B cell (primary cell): ENCODE measurements at regions not wholly inside any gene's neighbourhood (a gene's known extent, or its start where the extent isn't known, plus 50 kb on each side); places are given as distances from the start of the nearest gene placed in this dataset.

Experiments used
- ATAC-seq: fragments of 200-7000 bp; cut with Tn5 transposase; one replicate; pipeline ENCODE4 v1.10.0; 2021; ENCODE audit warnings: low read depth, mild to moderate bottlenecking, moderate number of reproducible peaks, moderate library complexity
- CTCF ChIA-PET: fragments of 350-600 bp; sonication (Branson Sonifier 250); formaldehyde crosslinking; loops from one replicate; lab custom pipeline; 2021; ENCODE audit warnings: antibody characterized with exemption, inconsistent platforms; lab: Charles Lee
- POLR2A ChIA-PET: fragments of 350-600 bp; sonication (Branson Sonifier 250); formaldehyde crosslinking; loops from one replicate; lab custom pipeline; 2021; ENCODE audit warnings: antibody characterized with exemption; lab: Charles Lee
- DNase-seq: peaks from one replicate; pipeline ENCODE4 v3.0.0; 2013
- H2AFZ ChIP-seq: 2 replicates; pipeline ENCODE4 v1.6.1; 2012; ENCODE audit warnings: mild to moderate bottlenecking, low read depth, low read length; ENCODE audit not compliant: insufficient read depth, poor library complexity, severe bottlenecking
- H3K27ac ChIP-seq, 2 donors: 1 replicate in 1 of 2; 2 replicates in 1 of 2; pipeline ENCODE4 v1.5.1; 2012 to 2013; ENCODE audit warnings: low read length in 2 of 2, mild to moderate bottlenecking in 2 of 2, moderate library complexity in 1 of 2
- H3K27me3 ChIP-seq, 4 experiments: fragments of 200-600 bp in 1 of 4; sonication (generic) in 1 of 4; replicated peaks in 1 of 4; 1 replicate in 2 of 4; 2 replicates in 2 of 4; pipeline versions ENCODE4 v1.6.1 to v1.7.0; 2013 to 2016; ENCODE audit warnings: low read length in 3 of 4, mild to moderate bottlenecking in 2 of 4, mixed read lengths in 1 of 4, moderate library complexity in 1 of 4; ENCODE audit not compliant: insufficient read depth in 4 of 4, control insufficient read depth in 3 of 4; ENCODE audit errors: control extremely low read depth in 1 of 4
- H3K36me3 ChIP-seq, 2 experiments: replicated peaks in 1 of 2; 1 replicate in 1 of 2; 2 replicates in 1 of 2; pipeline versions ENCODE4 v1.6.1 to v1.7.1; 2013; ENCODE audit warnings: low read length in 1 of 2; ENCODE audit not compliant: insufficient read depth in 2 of 2, control insufficient read depth in 1 of 2; ENCODE audit errors: control extremely low read depth in 1 of 2, extremely low read depth in 1 of 2
- H3K4me1 ChIP-seq, 2 donors: fragments of 200-600 bp in 1 of 2; sonication (generic) in 1 of 2; 1 replicate in 1 of 2; 2 replicates in 1 of 2; pipeline versions ENCODE4 v1.5.1 to v1.6.1; 2013 to 2017; ENCODE audit warnings: low read length in 2 of 2; ENCODE audit not compliant: control insufficient read depth in 2 of 2, insufficient read depth in 2 of 2
- H3K4me2 ChIP-seq: replicated peaks from 2 replicates; pipeline ENCODE3; 2012; ENCODE audit warnings: mild to moderate bottlenecking, low read depth, low read length; ENCODE audit not compliant: poor library complexity, severe bottlenecking
- H3K4me3 ChIP-seq, 5 experiments: fragments of 200-600 bp in 1 of 5; sonication (generic) in 1 of 5; 1 replicate in 3 of 5; 2 replicates in 2 of 5; pipeline versions ENCODE4 v1.5.1 to v1.7.0; 2011 to 2016; ENCODE audit warnings: low read length in 4 of 5, mild to moderate bottlenecking in 4 of 5, low read depth in 2 of 5, control low read depth in 1 of 5, moderate library complexity in 1 of 5; ENCODE audit not compliant: insufficient read depth in 1 of 5; ENCODE audit errors: control extremely low read depth in 1 of 5, extremely low read depth in 1 of 5
- H3K79me2 ChIP-seq: fragments of 200-600 bp; sonication (generic); one replicate; pipeline ENCODE4 v1.6.0; 2016; ENCODE audit warnings: low read length; ENCODE audit not compliant: control insufficient read depth, insufficient read depth
- H3K9ac ChIP-seq: fragments of 200-600 bp; sonication (generic); 2 replicates; pipeline ENCODE4 v1.6.1; 2017; ENCODE audit warnings: mild to moderate bottlenecking, low read length, moderate library complexity
- H3K9me3 ChIP-seq, 3 donors: one replicate each; pipeline versions ENCODE4 v1.6.1 to v1.7.1; 2013; ENCODE audit warnings: low read length in 2 of 3; ENCODE audit not compliant: control insufficient read depth in 2 of 3, insufficient read depth in 1 of 3; ENCODE audit errors: control extremely low read depth in 1 of 3
- H4K20me1 ChIP-seq: 2 replicates; pipeline ENCODE4 v1.6.0; 2012; ENCODE audit warnings: mild to moderate bottlenecking, low read length; ENCODE audit not compliant: insufficient read depth, control insufficient read depth, poor library complexity, severe bottlenecking
- H3K27ac Mint-ChIP-seq: one replicate; pipeline ENCODE4 v1.8.0; 2021; ENCODE audit warnings: mixed read lengths
- H3K27me3 Mint-ChIP-seq: one replicate; pipeline ENCODE4 v1.8.0; 2021; ENCODE audit warnings: mixed read lengths
- H3K4me1 Mint-ChIP-seq: one replicate; pipeline ENCODE4 v1.8.0; 2021; ENCODE audit warnings: mixed read lengths
- H3K4me3 Mint-ChIP-seq: one replicate; pipeline ENCODE4 v1.8.0; 2021; ENCODE audit warnings: mixed read lengths
- H3K9me3 Mint-ChIP-seq: one replicate; pipeline ENCODE4 v1.8.0; 2022; ENCODE audit warnings: mixed read lengths; ENCODE audit not compliant: insufficient read depth
- EZH2 ChIP-seq: IDR thresholded peaks from 2 replicates; pipeline ENCODE4 v1.6.1; 2012; ENCODE audit warnings: borderline replicate concordance, low read depth, mild to moderate bottlenecking, moderate library complexity, low read length; ENCODE audit not compliant: insufficient read depth, poor library complexity, severe bottlenecking
- WGBS: methylation state at CpG from one replicate; pipeline ENCODE4 v1.1.5; 2013; ENCODE audit warnings: missing lambda C conversion rate; ENCODE audit not compliant: insufficient coverage; 5-methylcytosine and 5-hydroxymethylcytosine counted together
- intact Hi-C: fragments of 100-400 bp; cut with micrococcal nuclease; formaldehyde crosslinking; loops from one replicate; pipeline ENCODE4 v1.10.0; 2022
- TF ChIP-seq, protein P1 (sequence below): fragments of 200-600 bp; IDR thresholded peaks from one replicate; pipeline ENCODE4 v1.8.0; 2022; ENCODE audit warnings: antibody characterized with exemption, mild to moderate bottlenecking

DNA sequence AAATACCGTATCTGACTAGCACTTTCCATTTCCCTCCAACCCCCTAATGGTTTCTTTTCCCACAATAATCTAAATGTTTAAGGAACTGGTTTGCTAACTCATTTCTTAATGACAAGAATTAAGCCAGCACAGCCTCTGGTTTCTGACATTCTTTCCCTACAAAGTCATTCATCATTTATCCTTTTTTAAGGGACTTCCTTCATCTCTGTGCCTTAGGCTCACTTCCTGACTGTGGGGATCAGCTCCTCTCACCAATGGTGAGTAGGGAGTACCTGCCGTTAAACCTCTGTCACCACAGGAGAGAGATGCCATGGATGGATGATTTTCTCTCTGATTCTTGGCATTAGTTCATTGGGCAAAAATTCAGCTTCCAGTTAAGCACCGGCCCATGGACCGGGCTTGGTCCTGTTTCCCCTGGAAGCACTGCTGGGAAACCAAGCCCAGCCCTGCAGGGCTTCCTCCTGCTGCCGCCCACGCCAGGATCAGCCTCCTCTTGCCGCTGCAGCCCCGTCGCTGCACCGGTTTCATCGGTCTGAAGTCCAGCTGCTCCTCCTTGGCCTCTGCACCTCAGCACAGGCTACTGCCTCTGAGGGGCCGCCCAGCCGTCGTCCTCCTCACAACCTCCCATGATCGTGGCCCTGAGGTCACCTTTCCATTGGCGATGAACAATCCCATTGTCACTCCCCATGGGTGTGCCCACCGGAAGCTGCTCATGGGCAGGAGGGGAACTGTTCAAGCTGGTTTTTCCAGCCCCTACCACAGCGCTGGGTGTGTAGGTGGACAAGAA, 64.0 kb upstream of the ZNF516 start:
- ATAC-seq: no peak

GRCh38 chr18:76557026-76557575, 62.1 kb upstream of the ZNF516 start:
- Mint-ChIP-seq H3K27ac (no peak overlapping the region), H3K9me3 (no peaks in the 10 kb centered on the region), H3K4me3 (no peak overlapping the region), H3K27me3 (peaks cover 6% of the 10 kb centered on the region), H3K4me1 (no peaks in the 10 kb centered on the region)
- Histone ChIP-seq H4K20me1 (no peaks in the 10 kb centered on the region), H3K27ac (no peak overlapping the region), H3K9ac (no peak overlapping the region), H3K79me2 (no peaks in the 10 kb centered on the region), H3K36me3 (no peaks in the 10 kb centered on the region), H3K4me2 (no peak overlapping the region), H3K4me3 (no peak overlapping the region), H3K4me1 (no peaks in the 10 kb centered on the region), H3K27me3 (peaks cover 0 to 2% (median 0%) of the 10 kb centered on the region in 4 experiments), H3K9me3 (peaks cover 0 to 4% (median 0%) of the 10 kb centered on the region in 3 donors), H2AFZ (no peak overlapping the region)
- intact Hi-C loops: no loop called here
- 99% methylated on average over 7 of the region's 10 CpGs for WGBS
- DNase-seq (no peak), ATAC-seq (no peak)
- CTCF ChIA-PET: no interaction called here
- TF ChIP-seq, protein P1, sequence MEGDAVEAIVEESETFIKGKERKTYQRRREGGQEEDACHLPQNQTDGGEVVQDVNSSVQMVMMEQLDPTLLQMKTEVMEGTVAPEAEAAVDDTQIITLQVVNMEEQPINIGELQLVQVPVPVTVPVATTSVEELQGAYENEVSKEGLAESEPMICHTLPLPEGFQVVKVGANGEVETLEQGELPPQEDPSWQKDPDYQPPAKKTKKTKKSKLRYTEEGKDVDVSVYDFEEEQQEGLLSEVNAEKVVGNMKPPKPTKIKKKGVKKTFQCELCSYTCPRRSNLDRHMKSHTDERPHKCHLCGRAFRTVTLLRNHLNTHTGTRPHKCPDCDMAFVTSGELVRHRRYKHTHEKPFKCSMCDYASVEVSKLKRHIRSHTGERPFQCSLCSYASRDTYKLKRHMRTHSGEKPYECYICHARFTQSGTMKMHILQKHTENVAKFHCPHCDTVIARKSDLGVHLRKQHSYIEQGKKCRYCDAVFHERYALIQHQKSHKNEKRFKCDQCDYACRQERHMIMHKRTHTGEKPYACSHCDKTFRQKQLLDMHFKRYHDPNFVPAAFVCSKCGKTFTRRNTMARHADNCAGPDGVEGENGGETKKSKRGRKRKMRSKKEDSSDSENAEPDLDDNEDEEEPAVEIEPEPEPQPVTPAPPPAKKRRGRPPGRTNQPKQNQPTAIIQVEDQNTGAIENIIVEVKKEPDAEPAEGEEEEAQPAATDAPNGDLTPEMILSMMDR: no peak
- no peak for TF ChIP-seq EZH2
- POLR2A ChIA-PET: no interaction called here

More for the DNA sequence above, 64.0 kb upstream of the ZNF516 start:
- Mint-ChIP-seq H3K4me3 (no peak overlapping the region), H3K4me1 (no peaks in the 10 kb centered on the region), H3K9me3 (no peaks in the 10 kb centered on the region), H3K27ac (no peak overlapping the region), H3K27me3 (peaks cover 11% of the 10 kb centered on the region)
- Histone ChIP-seq H3K4me3 (no peak overlapping the region), H3K79me2 (no peaks in the 10 kb centered on the region), H3K4me2 (no peak overlapping the region), H2AFZ (no peak overlapping the region), H3K4me1 (no peaks in the 10 kb centered on the region), H3K9ac (no peak overlapping the region), H4K20me1 (no peaks in the 10 kb centered on the region), H3K27ac (no peak overlapping the region), H3K9me3 (peaks cover 0 to 22% (median 0%) of the 10 kb centered on the region in 3 donors), H3K27me3 (peaks cover 0 to 2% (median 0%) of the 10 kb centered on the region in 4 experiments), H3K36me3 (no peaks in the 10 kb centered on the region)
- ChIA-PET CTCF (no interaction called here), POLR2A (no interaction called here)
- TF ChIP-seq, protein P1: no peak
- TF ChIP-seq EZH2: no peak
- DNase-seq: no peak
- 92% methylated on average over 18 of the region's 18 CpGs for WGBS
- intact Hi-C loops: no loop called here
